Sigmoid colon (tissue), 6 donors: ENCODE measurements at regions not wholly inside any gene's neighbourhood (a gene's known extent, or its start where the extent isn't known, plus 50 kb on each side); places are given as distances from the start of the nearest gene placed in this dataset.

Experiments used
- DNase-seq: peaks from one replicate; pipeline ENCODE4 v3.0.0-alpha.2; 2019
- H3K27ac ChIP-seq, 4 donors: fragments of 200-600 bp; sonication (generic); one replicate each; pipeline ENCODE4 v1.5.1; 2016 to 2019; ENCODE audit warnings: mild to moderate bottlenecking in 1 of 4
- H3K27me3 ChIP-seq, 3 donors: fragments of 200-600 bp; sonication (generic); one replicate each; pipeline ENCODE4 v1.5.1; 2019; ENCODE audit warnings: mild to moderate bottlenecking in 1 of 3
- H3K36me3 ChIP-seq, 4 donors: fragments of 200-600 bp; sonication (generic); one replicate each; pipeline ENCODE4 v1.5.1; 2016 to 2019
- H3K4me1 ChIP-seq, 4 donors: fragments of 200-600 bp; sonication (generic); one replicate each; pipeline ENCODE4 v1.5.1; 2017 to 2019
- H3K4me3 ChIP-seq, 4 donors: fragments of 200-600 bp; sonication (generic); one replicate each; pipeline ENCODE4 v1.5.1; 2017 to 2019; ENCODE audit warnings: mild to moderate bottlenecking in 2 of 4, moderate library complexity in 1 of 4
- H3K9me3 ChIP-seq, 4 donors: fragments of 200-600 bp in 3 of 4; sonication (generic) in 3 of 4; one replicate each; pipeline versions ENCODE4 v1.5.1 to v1.6.1; 2013 to 2019
- EP300 ChIP-seq, 4 donors: sonication (generic); formaldehyde crosslinking; IDR thresholded peaks; one replicate each; pipeline ENCODE4 v1.6.1; 2017; ENCODE audit warnings: antibody characterized with exemption in 4 of 4
- POLR2A ChIP-seq, 2 donors: fragments of 450-650 bp; IDR thresholded peaks; one replicate each; pipeline ENCODE4 v1.6.1; 2016; ENCODE audit warnings: antibody characterized with exemption in 2 of 2, mild to moderate bottlenecking in 2 of 2, moderate library complexity in 2 of 2
- POLR2AphosphoS5 ChIP-seq, 4 donors: sonication (generic); formaldehyde crosslinking; IDR thresholded peaks; one replicate each; pipeline ENCODE4 v1.6.1; 2017; ENCODE audit warnings: antibody characterized with exemption in 4 of 4
- WGBS, 2 donors: extraction: QIAGEN DNeasy Blood & Tissue Kit; methylation state at CpG; one replicate each; pipeline ENCODE4 v1.1.7; 2013; 5-methylcytosine and 5-hydroxymethylcytosine counted together
- intact Hi-C: fragments of 100-400 bp; cut with DNase I; formaldehyde crosslinking; loops from one replicate; pipeline ENCODE4 v1.15.1; 2023
- TF ChIP-seq, protein P1 (sequence below), 4 experiments: fragments of 450-650 bp in 3 of 4; fragments of 200-600 bp in 1 of 4; IDR thresholded peaks; one replicate each; pipeline ENCODE4 v1.5.1; 2016 to 2019; ENCODE audit warnings: antibody characterized with exemption in 4 of 4, mild to moderate bottlenecking in 3 of 4, moderate library complexity in 2 of 4
- donor health status: healthy with polysubstance abuse.
- donor health status: healthy.

DNA sequence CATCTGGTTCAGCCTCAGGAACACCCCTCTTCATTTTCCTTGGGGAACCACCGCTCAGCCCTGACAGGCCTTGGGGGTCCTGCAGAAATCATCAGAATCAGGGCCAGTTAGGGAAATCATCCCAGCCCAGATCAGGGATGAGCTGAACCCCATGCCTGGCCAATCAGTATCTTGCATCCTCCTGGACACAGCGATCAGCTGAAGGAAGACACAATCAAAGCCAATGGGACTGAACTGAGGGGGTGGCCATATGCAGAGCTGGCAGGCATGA lies 395.4 kb downstream of the MATN1 start:
- Histone ChIP-seq H3K9me3 (no peaks in the 10 kb centered on the region), H3K27me3 (peaks cover 0 to 11% (median 0%) of the 10 kb centered on the region in 3 donors), H3K36me3 (no peaks in the 10 kb centered on the region), H3K4me3 (no peak overlapping the region), H3K4me1 (no peaks in the 10 kb centered on the region), H3K27ac (no peak overlapping the region)
- DNase-seq = no peak
- no peak for TF ChIP-seq EP300 (IDR thresholded peaks at IDR 0.05)
- TF ChIP-seq, protein P1, sequence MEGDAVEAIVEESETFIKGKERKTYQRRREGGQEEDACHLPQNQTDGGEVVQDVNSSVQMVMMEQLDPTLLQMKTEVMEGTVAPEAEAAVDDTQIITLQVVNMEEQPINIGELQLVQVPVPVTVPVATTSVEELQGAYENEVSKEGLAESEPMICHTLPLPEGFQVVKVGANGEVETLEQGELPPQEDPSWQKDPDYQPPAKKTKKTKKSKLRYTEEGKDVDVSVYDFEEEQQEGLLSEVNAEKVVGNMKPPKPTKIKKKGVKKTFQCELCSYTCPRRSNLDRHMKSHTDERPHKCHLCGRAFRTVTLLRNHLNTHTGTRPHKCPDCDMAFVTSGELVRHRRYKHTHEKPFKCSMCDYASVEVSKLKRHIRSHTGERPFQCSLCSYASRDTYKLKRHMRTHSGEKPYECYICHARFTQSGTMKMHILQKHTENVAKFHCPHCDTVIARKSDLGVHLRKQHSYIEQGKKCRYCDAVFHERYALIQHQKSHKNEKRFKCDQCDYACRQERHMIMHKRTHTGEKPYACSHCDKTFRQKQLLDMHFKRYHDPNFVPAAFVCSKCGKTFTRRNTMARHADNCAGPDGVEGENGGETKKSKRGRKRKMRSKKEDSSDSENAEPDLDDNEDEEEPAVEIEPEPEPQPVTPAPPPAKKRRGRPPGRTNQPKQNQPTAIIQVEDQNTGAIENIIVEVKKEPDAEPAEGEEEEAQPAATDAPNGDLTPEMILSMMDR (IDR thresholded peaks at IDR 0.05) = no peak
- TF ChIP-seq POLR2A (IDR thresholded peaks at IDR 0.05) = no peak
- no peak for TF ChIP-seq POLR2AphosphoS5 (IDR thresholded peaks at IDR 0.05)
- WGBS, 2 donors = 95% methylated on average over 2 of the region's 2 CpGs
- intact Hi-C loops = no loop called here

- peaks cover 0 to 11% (median 0%) of the 10 kb centered on the region in 3 donors for H3K27me3 ChIP-seq
- H3K36me3 ChIP-seq = no peaks in the 10 kb centered on the region
- no peak overlapping the region for H3K4me3 ChIP-seq
- TF ChIP-seq, protein P1 (IDR thresholded peaks at IDR 0.05) = no peak
- TF ChIP-seq POLR2AphosphoS5 (IDR thresholded peaks at IDR 0.05) (no peak), EP300 (IDR thresholded peaks at IDR 0.05) (no peak), POLR2A (IDR thresholded peaks at IDR 0.05) (no peak)
- no peaks in the 10 kb centered on the region for H3K9me3 ChIP-seq
- no peak for DNase-seq
- H3K27ac ChIP-seq = no peak overlapping the region
- WGBS, 2 donors = 66 to 80% methylated on average over 13 of the region's 13 CpGs
- intact Hi-C loops = no loop called here
- no peaks in the 10 kb centered on the region for H3K4me1 ChIP-seq
Measured at GRCh38 chr1:30327370-30328099, 395.9 kb downstream of the MATN1 start.

- DNase-seq = no peak
- intact Hi-C loops = no loop called here
- Histone ChIP-seq H3K27me3 (peaks cover 0 to 5% (median 0%) of the 10 kb centered on the region in 3 donors), H3K36me3 (no peaks in the 10 kb centered on the region), H3K27ac (no peak overlapping the region), H3K4me3 (no peak overlapping the region), H3K4me1 (no peaks in the 10 kb centered on the region), H3K9me3 (no peaks in the 10 kb centered on the region)
- WGBS, 2 donors = 62 to 79% methylated on average over 6 of the region's 6 CpGs
- TF ChIP-seq, protein P1 (IDR thresholded peaks at IDR 0.05) = no peak
- TF ChIP-seq POLR2A (IDR thresholded peaks at IDR 0.05) = no peak
- no peak for TF ChIP-seq EP300 (IDR thresholded peaks at IDR 0.05)
Measured at GRCh38 chr1:30325999-30326398, 397.4 kb downstream of the MATN1 start.

DNA sequence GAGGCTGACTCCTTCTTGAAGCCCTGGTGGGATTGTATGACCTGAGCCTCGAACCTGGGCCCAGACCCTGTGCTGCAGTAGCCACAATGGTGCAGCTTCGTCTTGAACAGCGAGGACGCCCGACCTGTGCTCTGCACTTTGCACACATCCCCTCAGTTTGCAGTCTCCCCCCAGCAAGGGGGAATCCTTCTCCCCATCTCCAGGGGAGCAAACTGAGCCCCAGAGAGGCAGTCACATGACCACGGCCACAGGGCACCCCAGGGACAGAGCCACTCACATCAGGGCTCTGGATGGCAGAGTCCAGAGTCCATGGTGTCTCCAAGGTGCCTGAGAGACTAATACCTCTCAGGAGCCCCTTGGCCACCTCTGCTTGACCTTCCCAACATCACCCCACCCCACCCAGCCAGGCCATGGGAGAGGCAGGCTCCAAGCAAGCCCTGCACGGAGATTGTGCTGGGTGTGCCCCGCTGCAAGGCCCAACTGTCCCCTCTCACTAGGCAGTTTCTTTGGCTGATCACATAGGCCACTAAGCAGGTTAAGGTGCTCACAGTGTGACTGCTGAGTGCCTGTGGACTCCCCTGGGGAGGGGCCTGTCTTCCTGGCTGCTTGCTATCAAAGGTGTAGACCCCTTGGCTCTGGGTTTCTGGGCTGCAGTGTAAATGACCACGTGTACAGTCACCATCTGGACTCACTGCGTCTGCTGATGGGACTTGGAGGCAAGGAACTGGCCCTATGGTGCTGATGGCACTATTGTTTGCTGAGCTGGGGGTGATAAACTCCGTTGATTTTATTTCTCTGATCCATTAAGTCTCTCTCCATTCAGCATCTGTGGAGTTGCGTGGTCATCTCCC lies 398.1 kb downstream of the MATN1 start:
- TF ChIP-seq POLR2AphosphoS5 (IDR thresholded peaks at IDR 0.05) (no peak), POLR2A (IDR thresholded peaks at IDR 0.05) (no peak), EP300 (IDR thresholded peaks at IDR 0.05) (no peak)
- TF ChIP-seq, protein P1 (IDR thresholded peaks at IDR 0.05) = no peak
- Histone ChIP-seq H3K4me3 (no peak overlapping the region), H3K9me3 (no peaks in the 10 kb centered on the region), H3K27ac (no peak overlapping the region), H3K36me3 (no peaks in the 10 kb centered on the region), H3K4me1 (no peaks in the 10 kb centered on the region), H3K27me3 (peaks cover 0 to 11% (median 0%) of the 10 kb centered on the region in 3 donors)
- no peak for DNase-seq
- intact Hi-C loops = no loop called here
- WGBS, 2 donors = 67 to 81% methylated on average over 12 of the region's 12 CpGs
